ENCODE measurements at regions not wholly inside any gene's neighbourhood (a gene's known extent, or its start where the extent isn't known, plus 50 kb on each side); places are given as distances from the start of the nearest gene placed in this dataset.

- Histone ChIP-seq H3K27ac (no peak overlapping the region), H3K9me3 (no peaks in the 10 kb centered on the region), H3K4me2 (no peak overlapping the region), H3K4me3 (no peak overlapping the region), H3K4me1 (no peaks in the 10 kb centered on the region)
- 6% methylated on average over 3 of the region's 3 CpGs for WGBS (ENCODE audit: missing lambda C conversion rate)
- ATAC-seq (no peak), FAIRE-seq (no peak), DNase-seq (ENCODE audit: low read depth in 1 of 2, low spot score in 1 of 2) (no peak)
- ChIA-PET CTCF (no interaction called here), POLR2A (no interaction called here)
- TF ChIP-seq JUNB (IDR thresholded peaks at IDR 0.05), result no peak
- no peak for TF ChIP-seq POLR2AphosphoS2 (conservative IDR thresholded peaks at IDR 0.05; ENCODE audit: low read length)
- no peak for TF ChIP-seq MAFK (IDR thresholded peaks at IDR 0.05; ENCODE audit: partially characterized antibody)
- no peak for TF ChIP-seq EHF (CRISPR knock-in tag; IDR thresholded peaks at IDR 0.05)
- TF ChIP-seq ZFP36 (IDR thresholded peaks at IDR 0.05; ENCODE audit: borderline replicate concordance, partially characterized antibody), result no peak
- no peak for TF ChIP-seq RCOR1 (IDR thresholded peaks at IDR 0.05; ENCODE audit: low read depth, low read length)
- no peak for TF ChIP-seq FOSL2 (IDR thresholded peaks at IDR 0.05)
- no peak for TF ChIP-seq FOSL2 (CRISPR knock-in tag; IDR thresholded peaks at IDR 0.05)
- no peak for TF ChIP-seq BHLHE40 (IDR thresholded peaks at IDR 0.05; ENCODE audit: low read depth, low read length)
- TF ChIP-seq RARB (CRISPR knock-in tag; IDR thresholded peaks at IDR 0.05), result no peak
- no peak for TF ChIP-seq SMC3 (IDR thresholded peaks at IDR 0.05)
- no peak for TF ChIP-seq ELK1 (IDR thresholded peaks at IDR 0.05; ENCODE audit: low read depth, low read length)
- TF ChIP-seq GATA3 (IDR thresholded peaks at IDR 0.05; ENCODE audit: borderline replicate concordance), result no peak
- TF ChIP-seq CTCF (IDR thresholded peaks at IDR 0.05), result no peak
- TF ChIP-seq RNF2 (IDR thresholded peaks at IDR 0.05; ENCODE audit: borderline replicate concordance, low read depth), result no peak
- TF ChIP-seq TP53 (CRISPR knock-in tag; IDR thresholded peaks at IDR 0.05), result no peak
- no peak for TF ChIP-seq KDM5A (IDR thresholded peaks at IDR 0.05)
- TF ChIP-seq FOSB (CRISPR knock-in tag; IDR thresholded peaks at IDR 0.05), result no peak
- TF ChIP-seq KDM1A (IDR thresholded peaks at IDR 0.05; ENCODE audit: low read depth), result no peak
Observed at GRCh38 chr11:39221550-39222138, 2237.8 kb downstream of the LRRC4C start.

GRCh38 chr11:39220501-39221230 is 2238.8 kb downstream of the LRRC4C start:
- H3K9me3 ChIP-seq, result no peaks in the 10 kb centered on the region
- WGBS (ENCODE audit: missing lambda C conversion rate), result 17% methylated on average over 3 of the region's 3 CpGs
- no peak for DNase-seq (ENCODE audit: low read depth in 1 of 2, low spot score in 1 of 2)
- no peak for FAIRE-seq
- CTCF ChIA-PET, result no interaction called here
- TF ChIP-seq HOXA7 (CRISPR knock-in tag; IDR thresholded peaks at IDR 0.05) (no peak), EHF (CRISPR knock-in tag; IDR thresholded peaks at IDR 0.05) (no peak), HMGXB4 (CRISPR knock-in tag; IDR thresholded peaks at IDR 0.05; ENCODE audit: borderline replicate concordance) (no peak), ZNF302 (CRISPR knock-in tag; IDR thresholded peaks at IDR 0.05) (no peak), HES2 (IDR thresholded peaks at IDR 0.05) (no peak), TP53 (CRISPR knock-in tag; IDR thresholded peaks at IDR 0.05) (no peak), EP300 (IDR thresholded peaks at IDR 0.05) (no peak), CBX8 (IDR thresholded peaks at IDR 0.05) (no peak), CHD4 (IDR thresholded peaks at IDR 0.05; ENCODE audit: borderline replicate concordance) (no peak), ZSCAN20 (CRISPR knock-in tag; IDR thresholded peaks at IDR 0.05) (no peak), BCL3 (IDR thresholded peaks at IDR 0.05) (no peak), SMC3 (IDR thresholded peaks at IDR 0.05) (no peak), EHMT2 (IDR thresholded peaks at IDR 0.05; ENCODE audit: low read depth) (no peak), CHD2 (IDR thresholded peaks at IDR 0.05; ENCODE audit: low read length, partially characterized antibody) (no peak), RCOR1 (IDR thresholded peaks at IDR 0.05; ENCODE audit: low read depth, low read length) (no peak)
- no peaks in the 10 kb centered on the region for H3K4me1 ChIP-seq
- no peak overlapping the region for H3K27ac ChIP-seq
- no peak for ATAC-seq
- H3K4me2 ChIP-seq, result no peak overlapping the region
- H3K4me3 ChIP-seq, result no peak overlapping the region
- POLR2A ChIA-PET, result no interaction called here
